SJSA1 (cell line): ENCODE measurements at regions not wholly inside any gene's neighbourhood (a gene's known extent, or its start where the extent isn't known, plus 50 kb on each side); places are given as distances from the start of the nearest gene placed in this dataset.

ENCODE experiments used
- DNase-seq, 2 experiments: peaks; one replicate each; pipeline ENCODE4 v3.0.0-alpha.2; 2015 to 2020; ENCODE audit warnings: low spot score in 2 of 2, low read depth in 1 of 2
- H3K27ac ChIP-seq: fragments of 250-450 bp; sonication (Bioruptor Pico); 2 replicates; pipeline ENCODE4 v1.5.1; 2020; ENCODE audit warnings: mild to moderate bottlenecking, moderate library complexity
- H3K27me3 ChIP-seq: fragments of 250-450 bp; sonication (Bioruptor Pico); replicated peaks from 2 replicates; pipeline ENCODE4 v1.5.1; 2020; ENCODE audit warnings: mild to moderate bottlenecking, moderate library complexity
- H3K36me3 ChIP-seq: fragments of 250-450 bp; sonication (Bioruptor Pico); 2 replicates; pipeline ENCODE4 v1.5.1; 2020; ENCODE audit warnings: mild to moderate bottlenecking
- H3K4me1 ChIP-seq: fragments of 250-450 bp; sonication (Bioruptor Pico); replicated peaks from 2 replicates; pipeline ENCODE4 v1.6.1; 2021; ENCODE audit warnings: mild to moderate bottlenecking
- H3K4me3 ChIP-seq: fragments of 250-450 bp; sonication (Bioruptor Pico); 2 replicates; pipeline ENCODE4 v1.5.1; 2020; ENCODE audit warnings: mild to moderate bottlenecking
- H3K9me3 ChIP-seq: fragments of 250-450 bp; sonication (Bioruptor Pico); replicated peaks from 2 replicates; pipeline ENCODE4 v1.5.1; 2020; ENCODE audit warnings: mild to moderate bottlenecking

DNA sequence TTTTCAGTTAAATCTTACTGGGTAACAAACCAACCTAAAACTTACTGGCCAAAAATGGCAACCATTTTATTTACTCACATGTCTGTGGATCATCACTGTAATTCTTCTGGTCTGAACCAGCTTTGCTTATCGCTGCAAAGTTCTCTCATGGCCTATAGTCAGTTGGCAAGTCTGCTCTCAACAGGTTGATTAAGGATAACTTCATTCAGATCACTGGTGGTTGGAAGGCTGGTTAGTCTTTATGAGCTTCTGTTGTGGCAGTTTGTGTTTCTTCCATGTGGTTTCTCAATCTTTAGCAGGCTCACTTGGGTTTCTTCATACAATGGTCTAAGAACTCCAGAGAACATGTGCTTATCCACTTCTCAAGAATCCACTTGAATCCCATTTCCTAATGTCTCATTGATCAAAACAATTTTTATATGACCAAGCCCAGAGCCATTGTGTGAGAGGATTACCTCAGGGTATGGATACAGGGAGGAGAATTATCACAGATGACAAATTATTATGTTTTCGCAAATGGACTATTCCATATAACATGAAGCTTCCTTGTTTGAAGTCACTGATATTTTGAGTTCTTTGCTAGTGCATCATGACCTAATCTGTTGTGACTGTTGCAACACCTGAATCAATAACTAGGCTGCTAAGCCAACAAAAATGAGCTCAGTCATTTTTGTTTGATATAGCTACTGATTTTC is 155.4 kb upstream of the BMP2 start:
- Histone ChIP-seq H3K9me3 (no peaks in the 10 kb centered on the region; the same call in 1 of the 2 replicates), H3K27ac (no peak overlapping the region)

GRCh38 chr20:6606651-6607050 is 160.8 kb upstream of the BMP2 start:
- Histone ChIP-seq H3K4me3 (no peak overlapping the region), H3K4me1 (no peaks in the 10 kb centered on the region), H3K36me3 (no peaks in the 10 kb centered on the region), H3K27ac (no peak overlapping the region), H3K9me3 (no peaks in the 10 kb centered on the region), H3K27me3 (no peaks in the 10 kb centered on the region)
- DNase-seq, result no peak

More for the DNA sequence above, 155.4 kb upstream of the BMP2 start:
- H3K27me3 ChIP-seq, result no peaks in the 10 kb centered on the region
- no peak for DNase-seq
- no peak overlapping the region for H3K4me3 ChIP-seq
- no peaks in the 10 kb centered on the region for H3K36me3 ChIP-seq
- H3K4me1 ChIP-seq, result no peaks in the 10 kb centered on the region

- H3K27ac ChIP-seq, result no peak overlapping the region
- H3K9me3 ChIP-seq, result no peaks in the 10 kb centered on the region
- no peak for DNase-seq
- H3K4me3 ChIP-seq, result no peak overlapping the region
- H3K27me3 ChIP-seq, result no peaks in the 10 kb centered on the region
- no peaks in the 10 kb centered on the region for H3K36me3 ChIP-seq
- no peaks in the 10 kb centered on the region for H3K4me1 ChIP-seq
Observed at GRCh38 chr20:6605055-6605935, 162.2 kb upstream of the BMP2 start.

- Histone ChIP-seq H3K4me3 (no peak overlapping the region), H3K4me1 (no peaks in the 10 kb centered on the region), H3K36me3 (no peaks in the 10 kb centered on the region), H3K27ac (no peak overlapping the region), H3K27me3 (no peaks in the 10 kb centered on the region), H3K9me3 (no peaks in the 10 kb centered on the region)
- no peak for DNase-seq
Observed at GRCh38 chr20:6604179-6604578, 163.3 kb upstream of the BMP2 start.

- H3K9me3 ChIP-seq, result no peaks in the 10 kb centered on the region
- no peak overlapping the region for H3K27ac ChIP-seq
- H3K4me1 ChIP-seq, result no peaks in the 10 kb centered on the region; the same call in 1 of the 2 replicates
- no peak for DNase-seq
- H3K27me3 ChIP-seq, result no peaks in the 10 kb centered on the region
- H3K4me3 ChIP-seq, result no peak overlapping the region
- H3K36me3 ChIP-seq, result no peaks in the 10 kb centered on the region
Observed at GRCh38 chr20:6599876-6600735, 167.4 kb upstream of the BMP2 start.

DNA sequence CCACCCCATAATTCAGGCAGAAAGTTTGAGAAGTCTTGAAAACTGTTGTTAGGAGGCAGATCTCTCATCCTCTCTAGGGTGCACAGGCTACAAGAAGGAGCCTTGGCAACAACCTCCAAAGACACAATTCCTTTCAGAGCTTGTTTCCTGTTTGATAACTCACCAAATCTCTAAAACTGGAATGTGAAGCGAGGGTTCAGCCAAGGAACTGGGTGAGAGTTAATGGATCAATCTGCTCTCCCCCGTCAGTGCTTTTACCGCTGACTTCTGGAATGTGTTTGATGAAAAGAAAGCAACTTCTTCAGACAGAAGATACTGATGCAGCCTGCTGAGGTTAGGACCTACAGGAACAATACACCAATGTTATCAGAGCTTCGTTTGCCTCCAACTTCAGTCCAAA is 171.8 kb upstream of the BMP2 start:
- Histone ChIP-seq H3K36me3 (no peaks in the 10 kb centered on the region), H3K9me3 (no peaks in the 10 kb centered on the region; the same call in 1 of the 2 replicates), H3K4me1 (peaks cover 16% of the 10 kb centered on the region), H3K27me3 (no peaks in the 10 kb centered on the region), H3K4me3 (no peak overlapping the region), H3K27ac (no peak overlapping the region)
- DNase-seq, result no peak

GRCh38 chr20:6590891-6591637 is 176.4 kb upstream of the BMP2 start:
- DNase-seq, result peak; percentile 62
- H3K4me1 ChIP-seq, result peaks cover 19% of the 10 kb centered on the region
- no peaks in the 10 kb centered on the region; the same call in 1 of the 2 replicates for H3K9me3 ChIP-seq
- no peak overlapping the region for H3K27ac ChIP-seq
- H3K27me3 ChIP-seq, result no peaks in the 10 kb centered on the region
- H3K36me3 ChIP-seq, result no peaks in the 10 kb centered on the region
- no peak overlapping the region for H3K4me3 ChIP-seq

DNA sequence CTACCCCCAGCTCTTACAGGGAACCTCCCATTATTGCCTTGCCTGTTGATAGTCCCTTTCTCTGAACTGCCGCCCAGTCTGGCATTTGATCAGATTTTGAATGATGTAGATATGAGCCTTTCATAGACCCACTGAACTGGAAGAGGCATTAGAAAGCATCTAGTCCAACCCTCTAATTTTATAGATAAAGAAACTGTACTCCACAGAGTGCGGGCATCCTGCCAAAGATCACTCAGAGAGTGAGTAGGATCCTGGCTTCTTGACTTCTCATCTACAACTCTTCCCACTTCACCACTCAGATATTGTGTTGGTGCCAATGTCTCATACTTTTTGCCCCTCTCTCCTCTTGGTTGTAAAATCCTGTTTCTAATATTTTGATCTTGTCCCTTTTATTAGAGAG is 179.2 kb upstream of the BMP2 start:
- Histone ChIP-seq H3K27me3 (no peaks in the 10 kb centered on the region), H3K4me1 (peaks cover 19% of the 10 kb centered on the region), H3K36me3 (no peaks in the 10 kb centered on the region), H3K9me3 (no peaks in the 10 kb centered on the region; the same call in 1 of the 2 replicates), H3K4me3 (no peak overlapping the region), H3K27ac (no peak overlapping the region)
- no peak for DNase-seq

GRCh38 chr20:6583134-6583738 is 184.2 kb upstream of the BMP2 start:
- Histone ChIP-seq H3K27me3 (no peaks in the 10 kb centered on the region), H3K36me3 (no peaks in the 10 kb centered on the region), H3K27ac (no peak overlapping the region), H3K4me1 (no peaks in the 10 kb centered on the region; the same call in 1 of the 2 replicates), H3K4me3 (no peak overlapping the region), H3K9me3 (no peaks in the 10 kb centered on the region)
- DNase-seq, result peak in 1 of 2 experiments; percentile 61

DNA sequence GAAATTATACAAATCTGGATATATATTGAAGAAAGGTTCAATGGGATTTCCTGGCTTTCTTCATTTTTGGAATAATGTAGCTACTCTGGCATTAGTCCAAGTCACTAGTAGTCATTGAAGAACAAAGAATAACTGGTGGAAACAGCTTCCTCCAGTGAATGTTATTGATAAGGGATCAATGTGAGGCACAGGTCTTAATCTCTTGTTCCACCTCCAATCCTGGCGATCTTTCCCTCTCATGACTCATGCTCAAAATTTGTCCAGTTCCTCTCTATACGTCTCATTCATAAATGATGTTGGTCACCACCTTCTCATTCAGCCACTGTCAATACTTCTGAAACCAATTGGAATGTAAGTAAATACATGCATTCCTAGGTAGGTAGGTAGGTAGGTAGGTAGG is 185.0 kb upstream of the BMP2 start:
- Histone ChIP-seq H3K27me3 (no peaks in the 10 kb centered on the region), H3K9me3 (no peaks in the 10 kb centered on the region)
- no peak for DNase-seq

DNA sequence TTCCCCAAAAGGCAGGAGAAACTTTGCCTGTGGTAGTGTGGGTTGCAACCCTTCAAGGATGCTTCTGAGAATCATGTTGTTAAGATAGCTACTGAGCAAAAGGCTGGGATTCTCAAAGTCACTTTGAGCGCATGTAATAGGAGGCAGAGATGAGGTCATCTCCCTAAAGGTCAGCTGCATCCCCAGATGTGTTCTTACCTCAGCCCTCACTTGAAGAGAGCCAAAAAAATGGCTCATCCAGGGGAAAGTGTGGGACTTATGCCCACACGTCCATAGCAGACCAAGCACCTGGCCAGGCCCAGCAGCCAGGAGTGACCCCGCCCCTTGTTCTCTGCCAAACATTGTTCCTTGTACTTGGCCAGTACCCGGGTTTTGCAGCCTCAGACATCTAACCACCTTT is 187.0 kb upstream of the BMP2 start:
- H3K27ac ChIP-seq, result no peak overlapping the region
- H3K4me1 ChIP-seq, result peaks cover 25% of the 10 kb centered on the region
- H3K4me3 ChIP-seq, result no peak overlapping the region
- DNase-seq, result no peak
- no peaks in the 10 kb centered on the region for H3K36me3 ChIP-seq
- no peaks in the 10 kb centered on the region for H3K27me3 ChIP-seq
- H3K9me3 ChIP-seq, result no peaks in the 10 kb centered on the region

More for the DNA sequence above, 185.0 kb upstream of the BMP2 start:
- no peaks in the 10 kb centered on the region for H3K36me3 ChIP-seq
- H3K4me1 ChIP-seq, result peaks cover 7% of the 10 kb centered on the region
- no peak overlapping the region for H3K27ac ChIP-seq
- H3K4me3 ChIP-seq, result no peak overlapping the region

DNA sequence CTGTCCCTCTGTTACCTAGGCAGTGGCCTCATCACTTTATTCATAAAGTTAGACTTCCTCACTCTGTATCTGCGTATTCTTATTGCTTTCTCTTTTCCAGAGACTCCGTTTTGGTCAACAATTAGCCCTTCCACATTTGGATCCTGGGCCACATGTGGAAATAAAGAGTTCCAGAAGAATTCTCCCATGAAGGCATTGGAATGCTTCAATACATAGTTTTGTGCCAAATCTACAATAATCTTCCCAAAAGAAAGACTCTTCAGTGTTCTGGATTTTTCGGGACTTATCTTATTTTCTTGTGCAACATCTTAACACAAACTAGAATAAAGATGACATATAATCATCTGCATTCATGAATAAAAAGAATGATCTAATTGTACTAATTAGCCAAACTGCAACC is 187.7 kb upstream of the BMP2 start:
- Histone ChIP-seq H3K27me3 (no peaks in the 10 kb centered on the region), H3K4me1 (peaks cover 32% of the 10 kb centered on the region), H3K27ac (no peak overlapping the region), H3K9me3 (no peaks in the 10 kb centered on the region), H3K4me3 (no peak overlapping the region), H3K36me3 (no peaks in the 10 kb centered on the region)
- no peak for DNase-seq

DNA sequence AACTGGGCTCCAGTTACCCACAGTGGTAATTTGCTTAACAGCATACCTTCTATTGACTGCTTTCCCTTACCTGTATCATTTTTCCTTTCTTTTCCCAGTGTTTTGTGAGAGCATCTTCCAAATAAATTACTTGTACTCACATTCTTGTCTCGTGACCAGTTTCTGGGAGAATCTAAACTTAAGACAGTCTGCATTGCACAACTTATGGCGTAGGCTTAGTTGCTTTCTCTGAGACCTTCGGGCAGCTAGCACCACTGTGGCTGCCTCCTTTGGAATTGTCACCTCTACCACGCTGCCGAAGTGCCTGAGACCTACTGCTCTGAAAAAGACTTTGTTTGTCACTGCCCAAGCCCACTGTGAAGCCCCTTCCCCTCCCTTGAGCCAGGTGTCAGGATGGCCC is 188.1 kb upstream of the BMP2 start:
- DNase-seq, result no peak
- Histone ChIP-seq H3K36me3 (no peaks in the 10 kb centered on the region), H3K27ac (no peak overlapping the region), H3K27me3 (no peaks in the 10 kb centered on the region), H3K9me3 (no peaks in the 10 kb centered on the region), H3K4me3 (no peak overlapping the region), H3K4me1 (peaks cover 34% of the 10 kb centered on the region)
